ENCODE measurements at regions not wholly inside any gene's neighbourhood (a gene's known extent, or its start where the extent isn't known, plus 50 kb on each side); places are given as distances from the start of the nearest gene placed in this dataset.
"Not testable (repeated sequence)": the region's sequence is repeated elsewhere in the genome, so short reads cannot be mapped to it uniquely, and the experiment has no call there.

GRCh38 chr4:159764343-159764952 lies 661.6 kb downstream of the RAPGEF2 start:
- DNase-seq: peak; percentile 71
- in situ Hi-C loops (cut with MboI; ENCODE audit: low pct_unique_long_range_greater_than_20kb, low sequenced_read_pairs): no loop called here

- in situ Hi-C loops (cut with MboI; ENCODE audit: low pct_unique_long_range_greater_than_20kb, low sequenced_read_pairs): no loop called here
- no peak for DNase-seq
Measured at GRCh38 chr4:159765382-159765781, 662.5 kb downstream of the RAPGEF2 start.

- no peak for DNase-seq
Measured at GRCh38 chr4:159766241-159766640, 663.4 kb downstream of the RAPGEF2 start.

GRCh38 chr4:159767406-159767805 lies 664.5 kb downstream of the RAPGEF2 start:
- in situ Hi-C loops (cut with MboI; ENCODE audit: low pct_unique_long_range_greater_than_20kb, low sequenced_read_pairs): no loop called here
- DNase-seq: no peak

More at GRCh38 chr4:159766241-159766640, 663.4 kb downstream of the RAPGEF2 start:
- in situ Hi-C loops (cut with MboI; ENCODE audit: low pct_unique_long_range_greater_than_20kb, low sequenced_read_pairs): no loop called here

GRCh38 chr4:159768016-159768415 lies 665.1 kb downstream of the RAPGEF2 start:
- DNase-seq: no peak
- in situ Hi-C loops (cut with MboI; ENCODE audit: low pct_unique_long_range_greater_than_20kb, low sequenced_read_pairs): no loop called here

GRCh38 chr4:159770401-159770800 lies 667.5 kb downstream of the RAPGEF2 start:
- DNase-seq: no peak
- in situ Hi-C loops (cut with MboI; ENCODE audit: low pct_unique_long_range_greater_than_20kb, low sequenced_read_pairs): no loop called here

- in situ Hi-C loops (cut with MboI; ENCODE audit: low pct_unique_long_range_greater_than_20kb, low sequenced_read_pairs): no loop called here
- DNase-seq: no peak
Measured at GRCh38 chr4:159770969-159771368, 668.1 kb downstream of the RAPGEF2 start.

GRCh38 chr4:159776961-159777360 lies 674.1 kb downstream of the RAPGEF2 start:
- no peak for DNase-seq
- in situ Hi-C loops (cut with MboI; ENCODE audit: low pct_unique_long_range_greater_than_20kb, low sequenced_read_pairs): no loop called here

- no peak for DNase-seq
- in situ Hi-C loops (cut with MboI; ENCODE audit: low pct_unique_long_range_greater_than_20kb, low sequenced_read_pairs): no loop called here
Measured at GRCh38 chr4:159777689-159778088, 674.8 kb downstream of the RAPGEF2 start.

- peak; percentile 17 for DNase-seq
- in situ Hi-C loops (cut with MboI; ENCODE audit: low pct_unique_long_range_greater_than_20kb, low sequenced_read_pairs): no loop called here
Measured at GRCh38 chr4:159778298-159778697, 675.4 kb downstream of the RAPGEF2 start.

- no peak for DNase-seq
- in situ Hi-C loops (cut with MboI; ENCODE audit: low pct_unique_long_range_greater_than_20kb, low sequenced_read_pairs): no loop called here
Measured at GRCh38 chr4:159779716-159780115, 676.8 kb downstream of the RAPGEF2 start.

- no peak for DNase-seq
- in situ Hi-C loops (cut with MboI; ENCODE audit: low pct_unique_long_range_greater_than_20kb, low sequenced_read_pairs): no loop called here
Measured at GRCh38 chr4:159780196-159780922, 677.5 kb downstream of the RAPGEF2 start.

GRCh38 chr4:159787901-159788300 lies 685.0 kb downstream of the RAPGEF2 start:
- in situ Hi-C loops (cut with MboI; ENCODE audit: low pct_unique_long_range_greater_than_20kb, low sequenced_read_pairs): no loop called here
- no peak for DNase-seq

GRCh38 chr4:159791334-159791733 lies 688.5 kb downstream of the RAPGEF2 start:
- in situ Hi-C loops (cut with MboI; ENCODE audit: low pct_unique_long_range_greater_than_20kb, low sequenced_read_pairs): no loop called here
- DNase-seq: no peak

- DNase-seq; in situ Hi-C loops (cut with MboI; ENCODE audit: low pct_unique_long_range_greater_than_20kb, low sequenced_read_pairs): not testable (repeated sequence)
Measured at GRCh38 chr4:159804592-159804991, 701.7 kb downstream of the RAPGEF2 start.

- in situ Hi-C loops (cut with MboI; ENCODE audit: low pct_unique_long_range_greater_than_20kb, low sequenced_read_pairs): no loop called here
- no peak for DNase-seq
Measured at GRCh38 chr4:159823743-159824142, 720.9 kb downstream of the RAPGEF2 start.

- DNase-seq: no peak
- in situ Hi-C loops (cut with MboI; ENCODE audit: low pct_unique_long_range_greater_than_20kb, low sequenced_read_pairs): no loop called here
Measured at GRCh38 chr4:159828687-159829086, 725.8 kb downstream of the RAPGEF2 start.

- no peak for DNase-seq
- in situ Hi-C loops (cut with MboI; ENCODE audit: low pct_unique_long_range_greater_than_20kb, low sequenced_read_pairs): no loop called here
Measured at GRCh38 chr4:159829184-159829583, 726.3 kb downstream of the RAPGEF2 start.

GRCh38 chr4:159837071-159837470 lies 734.2 kb downstream of the RAPGEF2 start:
- in situ Hi-C loops (cut with MboI; ENCODE audit: low pct_unique_long_range_greater_than_20kb, low sequenced_read_pairs): no loop called here
- no peak for DNase-seq

- DNase-seq: no peak
- in situ Hi-C loops (cut with MboI; ENCODE audit: low pct_unique_long_range_greater_than_20kb, low sequenced_read_pairs): no loop called here
Measured at GRCh38 chr4:159855731-159856130, 752.9 kb downstream of the RAPGEF2 start.

GRCh38 chr4:159856451-159856850 lies 753.6 kb downstream of the RAPGEF2 start:
- no peak for DNase-seq
- in situ Hi-C loops (cut with MboI; ENCODE audit: low pct_unique_long_range_greater_than_20kb, low sequenced_read_pairs): no loop called here

All from KBM-7 (cell line).